MCF 10A (cell line): ENCODE measurements at regions not wholly inside any gene's neighbourhood (a gene's known extent, or its start where the extent isn't known, plus 50 kb on each side); places are given as distances from the start of the nearest gene placed in this dataset.
"Not testable (repeated sequence)": the region's sequence is repeated elsewhere in the genome, so short reads cannot be mapped to it uniquely, and the experiment has no call there.

ENCODE experiments used
- BruUV-seq: library from RNA; stranded (reverse); fragments of 400-500 nt; replicated peaks from 2 replicates; lab custom pipeline; 2021; lab: Mats Ljungman, UMichigan
- CTCF ChIA-PET: fragments of 300-600 bp; sonication (Branson Sonifier 250); formaldehyde crosslinking; extraction: SDS; loops from one replicate; lab custom pipeline; 2021; ENCODE audit warnings: antibody characterized with exemption, inconsistent platforms; lab: Yijun Ruan, JAX
- POLR2A ChIA-PET: fragments of 300-600, 350-650 bp; sonication (Branson Sonifier 250); formaldehyde crosslinking; extraction: SDS; loops from one replicate; lab custom pipeline; 2020; ENCODE audit warnings: antibody characterized with exemption, inconsistent platforms; lab: Yijun Ruan, JAX
- DNase-seq: peaks from one replicate; pipeline ENCODE4 v3.0.0-alpha.2; 2018; ENCODE audit not compliant: unreplicated experiment
- H3K27ac Mint-ChIP-seq: one replicate; pipeline ENCODE4 v1.8.0; 2022; ENCODE audit warnings: mild to moderate bottlenecking, low read depth, mixed read lengths; ENCODE audit not compliant: unreplicated experiment
- H3K27me3 Mint-ChIP-seq: one replicate; pipeline ENCODE4 v1.8.0; 2022; ENCODE audit warnings: mixed read lengths; ENCODE audit not compliant: insufficient read depth, unreplicated experiment
- H3K36me3 Mint-ChIP-seq: one replicate; pipeline ENCODE4 v1.8.0; 2022; ENCODE audit warnings: mild to moderate bottlenecking, moderate library complexity, mixed read lengths; ENCODE audit not compliant: insufficient read depth, unreplicated experiment
- H3K4me1 Mint-ChIP-seq: one replicate; pipeline ENCODE4 v1.8.0; 2022; ENCODE audit warnings: mixed read lengths; ENCODE audit not compliant: insufficient read depth, unreplicated experiment
- H3K4me3 Mint-ChIP-seq: one replicate; pipeline ENCODE4 v1.8.0; 2022; ENCODE audit warnings: mild to moderate bottlenecking, moderate library complexity, mixed read lengths; ENCODE audit not compliant: unreplicated experiment
- H3K9me3 Mint-ChIP-seq: one replicate; pipeline ENCODE4 v1.8.0; 2022; ENCODE audit warnings: mixed read lengths; ENCODE audit not compliant: unreplicated experiment
- intact Hi-C: fragments of 100-400 bp; cut with micrococcal nuclease; formaldehyde crosslinking; loops from 2 replicates; pipeline ENCODE4 v1.14.1; 2022
- TF ChIP-seq, protein P1 (sequence below): fragments of 200-600 bp; IDR thresholded peaks from one replicate; pipeline ENCODE4 v1.8.0; 2022; ENCODE audit warnings: antibody characterized with exemption, mild to moderate bottlenecking; ENCODE audit not compliant: unreplicated experiment

DNA sequence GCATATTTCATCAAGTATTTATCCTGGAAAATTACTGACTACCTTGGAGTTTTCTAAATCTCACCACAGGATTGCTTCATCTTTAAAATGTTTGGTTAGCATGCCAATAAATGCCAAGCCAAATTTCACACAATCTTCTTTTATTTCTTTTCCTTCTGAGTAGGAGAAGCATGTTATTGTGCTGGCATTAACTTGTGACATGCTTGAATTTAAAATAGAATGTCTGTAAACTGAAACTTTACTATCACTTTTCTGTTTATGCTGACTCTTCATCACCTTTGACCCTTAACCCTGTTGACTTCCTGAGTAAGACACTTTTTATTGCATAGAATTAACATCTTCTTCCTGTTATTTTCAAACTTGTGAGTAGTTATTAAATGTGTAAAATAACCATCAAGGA is 56.2 kb upstream of the LRRTM4 start:
- POLR2A ChIA-PET, result no interaction called here
- DNase-seq, result no peak
- H3K9me3 Mint-ChIP-seq, result no peaks in the 10 kb centered on the region
- CTCF ChIA-PET, result no interaction called here
- no TSS peak for BruUV-seq
- no peaks in the 10 kb centered on the region for H3K27me3 Mint-ChIP-seq
- H3K4me3 Mint-ChIP-seq, result no peak overlapping the region
- H3K36me3 Mint-ChIP-seq, result no peaks in the 10 kb centered on the region
- no peak overlapping the region for H3K27ac Mint-ChIP-seq
- intact Hi-C loops, result no loop called here
- TF ChIP-seq, protein P1, sequence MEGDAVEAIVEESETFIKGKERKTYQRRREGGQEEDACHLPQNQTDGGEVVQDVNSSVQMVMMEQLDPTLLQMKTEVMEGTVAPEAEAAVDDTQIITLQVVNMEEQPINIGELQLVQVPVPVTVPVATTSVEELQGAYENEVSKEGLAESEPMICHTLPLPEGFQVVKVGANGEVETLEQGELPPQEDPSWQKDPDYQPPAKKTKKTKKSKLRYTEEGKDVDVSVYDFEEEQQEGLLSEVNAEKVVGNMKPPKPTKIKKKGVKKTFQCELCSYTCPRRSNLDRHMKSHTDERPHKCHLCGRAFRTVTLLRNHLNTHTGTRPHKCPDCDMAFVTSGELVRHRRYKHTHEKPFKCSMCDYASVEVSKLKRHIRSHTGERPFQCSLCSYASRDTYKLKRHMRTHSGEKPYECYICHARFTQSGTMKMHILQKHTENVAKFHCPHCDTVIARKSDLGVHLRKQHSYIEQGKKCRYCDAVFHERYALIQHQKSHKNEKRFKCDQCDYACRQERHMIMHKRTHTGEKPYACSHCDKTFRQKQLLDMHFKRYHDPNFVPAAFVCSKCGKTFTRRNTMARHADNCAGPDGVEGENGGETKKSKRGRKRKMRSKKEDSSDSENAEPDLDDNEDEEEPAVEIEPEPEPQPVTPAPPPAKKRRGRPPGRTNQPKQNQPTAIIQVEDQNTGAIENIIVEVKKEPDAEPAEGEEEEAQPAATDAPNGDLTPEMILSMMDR, result no peak
- no peaks in the 10 kb centered on the region for H3K4me1 Mint-ChIP-seq

DNA sequence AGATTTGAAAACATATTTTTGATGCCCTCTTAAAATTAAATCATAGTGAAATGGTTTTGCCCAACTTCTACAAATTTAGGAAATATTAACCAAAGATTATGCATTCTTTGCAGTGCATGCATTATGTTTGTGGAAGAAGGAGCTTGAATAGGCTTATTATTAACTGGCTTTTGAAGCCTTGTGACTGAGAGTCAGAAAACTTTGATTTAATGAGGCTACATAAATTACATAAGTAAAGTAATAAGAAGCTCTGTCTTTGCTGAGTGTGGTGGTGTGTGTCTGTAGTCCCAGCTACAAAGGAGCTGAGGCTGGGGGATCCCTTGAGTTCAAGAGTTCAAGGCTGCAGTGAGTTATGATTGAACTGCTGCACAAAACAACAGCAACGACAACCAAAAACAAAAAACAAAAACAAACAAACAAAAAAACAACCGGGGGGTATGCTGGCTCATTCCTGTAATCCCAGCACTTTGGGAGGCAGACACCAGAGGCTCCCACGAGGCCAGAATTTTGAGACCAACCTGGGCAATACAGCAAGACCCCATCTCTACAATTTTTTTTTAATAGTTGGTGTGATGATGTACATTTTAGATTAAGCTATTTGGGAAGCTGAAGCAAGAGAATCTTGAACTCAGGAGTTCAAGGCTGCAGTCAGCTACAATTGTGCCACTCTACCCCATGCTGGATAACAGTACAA is 57.0 kb upstream of the LRRTM4 start:
- Mint-ChIP-seq H3K36me3 (no peaks in the 10 kb centered on the region), H3K9me3 (peaks cover 6% of the 10 kb centered on the region), H3K4me3 (no peak overlapping the region), H3K27ac (no peak overlapping the region), H3K27me3 (no peaks in the 10 kb centered on the region), H3K4me1 (no peaks in the 10 kb centered on the region)
- TF ChIP-seq, protein P1, result no peak
- no TSS peak for BruUV-seq
- DNase-seq, result no peak
- ChIA-PET POLR2A (no interaction called here), CTCF (no interaction called here)
- intact Hi-C loops, result no loop called here

DNA sequence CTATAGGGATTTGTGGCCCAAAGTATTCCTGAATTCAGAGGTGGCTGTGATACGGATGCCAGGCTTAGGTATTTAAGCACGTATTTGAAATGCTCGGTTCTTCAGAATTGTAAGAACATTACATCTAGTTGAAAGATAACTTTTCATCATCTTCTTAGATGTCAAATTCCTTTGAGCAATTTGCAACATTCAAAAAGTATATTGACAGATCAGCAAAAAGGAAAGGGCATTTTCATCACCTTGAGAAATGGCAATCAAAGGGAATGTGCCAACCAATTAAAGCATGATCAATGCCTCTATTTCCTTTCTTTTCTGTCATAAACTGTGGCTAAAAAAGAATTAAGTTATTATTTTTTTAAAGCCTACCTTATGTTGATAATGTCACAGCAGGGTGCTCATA is 66.3 kb upstream of the LRRTM4 start:
- Mint-ChIP-seq H3K4me3 (no peak overlapping the region), H3K36me3 (no peaks in the 10 kb centered on the region), H3K27ac (no peak overlapping the region), H3K27me3 (no peaks in the 10 kb centered on the region), H3K4me1 (no peaks in the 10 kb centered on the region), H3K9me3 (peaks cover 16% of the 10 kb centered on the region)
- ChIA-PET POLR2A (no interaction called here), CTCF (no interaction called here)
- BruUV-seq, result no TSS peak
- intact Hi-C loops, result no loop called here
- TF ChIP-seq, protein P1, result no peak
- no peak for DNase-seq

DNA sequence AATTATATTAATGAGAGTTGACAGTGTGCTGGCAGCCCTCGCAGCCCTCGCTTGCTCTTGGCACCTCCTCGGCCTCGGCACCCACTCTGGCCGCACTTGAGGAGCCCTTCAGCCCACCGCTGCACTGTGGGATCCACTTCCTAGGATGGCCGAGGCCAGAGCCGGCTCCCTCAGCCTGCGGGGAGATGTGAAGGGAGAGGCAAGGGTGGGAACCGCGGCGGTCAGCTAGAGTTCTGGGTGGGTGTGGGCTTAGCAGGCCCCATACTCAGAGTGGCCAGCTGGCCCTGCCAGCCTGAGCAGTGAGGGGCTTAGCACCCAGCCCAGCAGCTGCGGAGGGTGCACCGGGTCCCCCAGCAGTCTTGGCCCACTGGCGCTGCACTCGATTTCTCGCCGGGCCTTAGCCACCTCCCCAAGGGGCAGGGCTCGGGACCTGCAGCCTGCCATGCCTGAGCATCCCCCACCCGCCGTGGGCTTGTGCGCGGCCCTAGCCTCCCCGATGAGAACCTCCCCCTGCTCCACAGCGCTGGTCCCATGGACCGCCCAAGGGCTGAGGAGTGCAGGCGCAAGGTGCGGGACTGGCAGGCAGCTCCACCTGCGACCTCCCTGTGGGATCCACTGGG is 68.2 kb upstream of the LRRTM4 start:
- H3K36me3 Mint-ChIP-seq, result no peaks in the 10 kb centered on the region
- H3K9me3 Mint-ChIP-seq, result peaks cover 8% of the 10 kb centered on the region
- no peak for DNase-seq
- TF ChIP-seq, protein P1, result no peak
- H3K4me3 Mint-ChIP-seq, result no peak overlapping the region
- no peaks in the 10 kb centered on the region for H3K27me3 Mint-ChIP-seq
- CTCF ChIA-PET, result no interaction called here
- POLR2A ChIA-PET, result no interaction called here
- H3K27ac Mint-ChIP-seq, result no peak overlapping the region
- H3K4me1 Mint-ChIP-seq, result no peaks in the 10 kb centered on the region
- BruUV-seq, result no TSS peak
- intact Hi-C loops, result no loop called here

GRCh38 chr2:77592955-77593354 is 70.8 kb upstream of the LRRTM4 start:
- BruUV-seq, H3K4me3 Mint-ChIP-seq, H3K27me3 Mint-ChIP-seq, DNase-seq, intact Hi-C loops, POLR2A ChIA-PET, CTCF ChIA-PET, H3K9me3 Mint-ChIP-seq, H3K27ac Mint-ChIP-seq, H3K4me1 Mint-ChIP-seq, H3K36me3 Mint-ChIP-seq: not testable (repeated sequence)
